T-helper 2 cell (primary cell): ENCODE measurements at regions not wholly inside any gene's neighbourhood (a gene's known extent, or its start where the extent isn't known, plus 50 kb on each side); places are given as distances from the start of the nearest gene placed in this dataset.
"Not testable (repeated sequence)": the region's sequence is repeated elsewhere in the genome, so short reads cannot be mapped to it uniquely, and the experiment has no call there.

ENCODE experiments used
- DNase-seq, 5 experiments: peaks; one replicate each; pipeline versions ENCODE4 v3.0.0 to v3.0.0-alpha.2; 2012 to 2022

DNA sequence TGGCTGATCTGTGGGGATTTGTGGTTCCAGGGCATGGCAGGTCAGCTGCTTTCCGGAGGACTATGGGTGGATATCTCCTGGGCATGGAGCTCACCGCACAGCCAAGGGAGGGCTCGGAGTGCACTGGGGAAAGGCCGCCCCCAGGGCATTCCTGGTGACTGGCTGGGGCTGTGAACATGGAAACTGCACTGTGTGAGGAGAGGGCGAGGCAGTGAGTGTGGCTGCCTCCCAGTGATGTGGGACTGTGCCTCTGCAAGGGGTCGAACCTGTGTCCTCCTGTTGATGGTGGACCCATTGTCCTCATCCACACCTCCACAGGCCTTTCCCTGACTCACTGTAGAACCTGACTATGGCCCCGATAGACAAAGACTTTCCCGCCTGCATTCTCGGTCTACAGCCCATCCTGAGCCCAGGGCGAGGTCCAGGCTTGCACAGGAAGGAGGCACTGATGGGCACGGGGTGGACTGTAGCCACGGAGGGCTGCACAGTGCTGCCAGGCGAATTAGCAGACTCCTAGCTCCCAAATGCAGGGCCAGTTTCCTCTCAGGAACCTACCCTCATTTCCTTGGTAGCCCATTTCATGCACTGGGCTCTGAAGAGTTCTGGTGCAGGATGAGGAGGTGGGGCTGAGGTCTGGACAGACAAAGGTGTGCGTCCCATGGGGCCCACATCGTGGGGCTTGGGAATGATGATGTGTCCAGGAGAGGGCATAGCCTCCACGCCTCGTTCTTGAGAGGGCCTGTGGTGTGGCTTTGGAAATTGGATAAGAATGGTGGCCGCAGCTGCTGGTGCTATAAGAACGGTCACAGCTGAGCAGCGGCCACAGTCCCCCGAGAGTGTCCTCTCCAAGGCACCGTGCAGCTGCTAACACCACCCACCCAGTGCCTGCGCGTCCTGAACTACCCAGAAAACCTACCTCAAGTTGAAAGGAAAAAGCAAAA lies 415.1 kb downstream of the TMEM121 start:
- DNase-seq, result no peak

DNA sequence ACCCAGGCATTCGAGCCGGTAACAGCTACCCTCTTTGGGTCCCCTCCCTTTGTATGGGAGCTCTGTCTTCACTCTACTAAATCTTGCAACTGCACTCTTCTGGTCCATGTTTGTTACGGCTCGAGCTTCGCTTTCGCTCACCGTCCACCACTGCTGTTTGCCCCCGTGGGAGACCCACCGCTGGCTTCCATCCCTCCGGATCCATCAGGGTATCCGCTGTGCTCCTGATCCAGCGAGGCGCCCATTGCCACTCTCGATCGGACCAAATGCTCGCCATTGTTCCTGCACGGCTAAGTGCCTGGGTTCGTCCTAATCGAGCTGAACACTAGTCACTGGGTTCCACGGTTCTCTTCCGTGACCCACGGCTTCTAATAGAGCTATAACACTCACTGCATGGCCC lies 416.3 kb downstream of the TMEM121 start:
- not testable (repeated sequence) for DNase-seq

DNA sequence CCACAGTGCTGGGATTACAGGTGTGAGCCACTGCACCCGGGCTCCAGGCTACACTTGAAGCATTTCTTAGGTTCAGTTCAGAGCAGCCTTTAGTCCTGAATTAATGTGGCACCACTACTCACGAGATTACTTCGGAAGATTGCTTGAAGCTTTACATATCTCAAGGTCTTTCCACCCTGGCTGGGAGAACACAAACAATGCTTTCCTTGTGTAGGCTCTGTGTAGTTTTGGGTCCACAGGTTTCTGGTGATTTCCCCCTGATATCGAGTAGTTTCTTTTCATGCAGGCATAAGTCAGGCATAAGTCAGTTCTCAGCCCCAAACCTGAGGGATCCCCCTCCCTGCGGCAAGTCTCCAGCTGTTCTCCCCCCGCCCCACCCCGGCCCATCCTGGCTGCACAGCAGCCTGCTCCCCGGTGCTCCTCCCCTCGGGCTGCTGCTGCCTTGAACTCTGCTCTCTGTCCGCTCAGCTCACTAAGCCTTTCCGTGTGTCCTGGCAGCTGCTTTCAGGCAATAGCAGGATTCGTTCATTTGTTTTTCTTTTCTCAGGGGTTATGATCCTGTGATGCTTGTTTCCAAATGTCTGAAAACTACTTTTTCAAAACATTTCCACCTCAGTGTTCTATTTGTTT lies 417.7 kb downstream of the TMEM121 start:
- DNase-seq, result no peak

DNA sequence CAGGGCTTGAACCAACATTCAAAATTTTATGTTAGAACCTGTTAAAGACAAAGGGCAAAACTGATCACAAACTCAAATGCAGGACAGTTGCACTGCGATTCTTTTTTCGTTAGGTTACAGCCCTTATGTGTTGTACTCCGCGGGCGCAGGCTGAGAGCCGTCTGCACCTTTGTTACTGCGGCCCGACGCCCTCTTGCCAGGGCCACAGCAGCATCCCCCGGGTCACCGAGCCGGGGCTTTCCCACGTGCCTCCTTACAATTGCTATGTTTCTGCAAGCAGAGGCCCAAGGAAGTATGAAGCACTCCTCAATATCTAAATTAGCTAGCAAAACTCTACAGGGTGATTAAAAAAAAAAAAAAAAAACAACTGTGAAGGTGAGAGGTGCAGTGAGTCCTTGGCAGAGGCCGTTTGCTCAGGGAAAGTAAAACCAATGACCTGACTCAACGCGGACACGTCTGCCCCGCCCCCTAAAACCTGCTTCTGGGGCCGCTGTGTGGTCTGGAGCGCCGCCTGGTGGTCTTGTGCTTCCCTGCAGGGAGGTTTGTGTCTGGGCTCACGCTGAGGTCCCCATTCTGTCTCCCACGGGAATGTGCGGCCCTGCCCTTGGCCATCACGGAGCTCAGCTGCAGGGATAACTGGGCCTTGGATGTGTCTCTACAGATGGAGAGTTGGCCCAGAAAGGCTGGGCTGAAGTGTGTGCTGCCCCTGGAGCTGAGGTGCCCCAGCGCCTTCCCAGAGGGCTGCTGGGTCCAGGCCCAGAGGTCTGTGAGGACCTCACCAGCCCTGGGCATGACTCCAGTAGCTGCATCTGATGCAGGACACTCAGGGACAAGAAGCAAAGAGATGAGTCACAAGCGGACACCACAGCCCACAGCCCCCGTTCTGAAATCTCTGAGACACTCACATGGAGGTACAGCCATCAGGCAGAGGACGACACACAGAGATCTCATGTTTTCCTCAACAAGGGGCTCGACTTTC lies 418.5 kb downstream of the TMEM121 start:
- peak; percentile 30 to 70 (median 66) for DNase-seq

DNA sequence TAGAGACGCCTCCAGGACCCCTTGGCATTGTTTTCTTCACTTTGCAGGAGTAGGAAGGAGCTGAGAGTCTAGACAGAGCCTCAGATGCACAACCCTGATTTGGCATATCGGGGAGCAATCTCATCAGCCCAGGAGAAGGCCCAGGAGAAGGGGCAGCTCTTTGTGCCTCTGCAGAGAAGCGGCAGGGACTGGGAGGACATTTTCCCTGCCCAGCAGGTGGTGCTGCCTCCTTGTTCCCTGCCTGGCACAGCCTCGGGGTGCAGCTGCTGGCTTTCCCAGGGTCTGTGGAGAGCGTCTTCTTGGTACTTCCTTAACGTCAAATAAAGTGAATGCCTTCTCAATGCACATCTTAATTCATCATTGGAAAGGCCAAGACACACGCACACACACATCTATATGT lies 419.5 kb downstream of the TMEM121 start:
- DNase-seq, result peak in 1 of 5 experiments; percentile 20

DNA sequence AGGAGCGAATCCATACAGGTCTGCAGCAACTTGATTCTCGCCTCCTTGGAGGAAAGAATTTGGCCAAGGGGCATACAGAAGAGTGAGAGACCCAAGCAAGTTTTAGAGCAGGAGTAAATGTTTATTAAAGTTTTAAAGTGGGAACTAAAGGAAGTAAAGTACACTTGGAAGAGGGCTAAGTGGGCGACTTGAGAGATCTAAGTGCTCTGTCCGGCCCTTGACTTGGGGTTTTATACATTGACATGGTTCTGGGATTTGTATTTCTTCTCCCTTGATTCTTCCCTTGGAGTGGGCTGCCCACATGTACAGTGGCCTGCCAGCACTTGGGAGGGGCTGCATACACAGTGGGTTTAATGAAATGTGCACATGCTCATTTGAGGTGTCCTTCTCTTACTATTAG lies 421.2 kb downstream of the TMEM121 start:
- no peak for DNase-seq

DNA sequence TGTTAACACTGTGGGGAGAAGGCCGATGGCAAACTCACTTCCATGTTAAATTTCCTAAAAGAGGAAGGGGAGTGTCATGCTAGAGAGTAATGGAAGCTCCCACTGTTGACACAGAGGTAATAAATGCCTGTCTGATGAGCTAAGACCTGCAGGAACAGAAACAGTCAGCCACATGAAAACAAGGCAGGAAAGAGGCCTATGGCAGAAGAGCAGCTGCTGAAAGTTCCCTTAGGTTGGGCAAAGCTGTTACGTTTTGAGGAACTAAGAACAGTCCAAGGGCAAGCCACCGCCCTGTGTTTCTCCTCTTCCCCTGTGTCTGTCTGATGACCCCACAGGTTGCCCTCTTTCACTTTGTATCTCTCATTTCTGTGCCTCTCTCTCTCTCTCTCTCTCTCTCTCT lies 422.6 kb downstream of the TMEM121 start:
- DNase-seq, result not testable (repeated sequence)

DNA sequence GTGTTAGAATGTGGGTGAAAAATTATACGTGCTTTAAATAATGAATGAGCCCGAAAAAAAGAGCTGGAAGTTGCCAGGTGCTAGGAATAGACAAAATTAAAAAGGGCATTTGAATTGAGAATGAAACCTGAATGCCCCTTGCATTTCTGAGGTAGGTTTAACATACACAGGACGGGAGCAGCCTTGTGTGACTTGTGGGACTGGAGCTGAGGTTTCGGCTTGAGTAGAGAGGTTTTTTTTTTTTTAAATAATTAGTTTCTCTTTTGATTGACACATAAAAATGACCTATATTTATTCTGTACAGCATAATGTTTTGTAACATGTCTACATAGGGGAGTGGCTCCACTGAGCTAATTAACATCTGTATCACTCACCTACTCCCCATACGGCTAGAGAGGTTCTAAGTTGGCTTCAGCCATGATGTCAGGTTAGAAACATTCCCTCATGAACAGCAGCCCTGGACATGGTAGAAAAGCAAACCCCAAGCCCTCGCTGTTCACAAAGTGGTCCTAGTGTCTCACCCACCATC lies 424.0 kb downstream of the TMEM121 start:
- not testable (repeated sequence) for DNase-seq

DNA sequence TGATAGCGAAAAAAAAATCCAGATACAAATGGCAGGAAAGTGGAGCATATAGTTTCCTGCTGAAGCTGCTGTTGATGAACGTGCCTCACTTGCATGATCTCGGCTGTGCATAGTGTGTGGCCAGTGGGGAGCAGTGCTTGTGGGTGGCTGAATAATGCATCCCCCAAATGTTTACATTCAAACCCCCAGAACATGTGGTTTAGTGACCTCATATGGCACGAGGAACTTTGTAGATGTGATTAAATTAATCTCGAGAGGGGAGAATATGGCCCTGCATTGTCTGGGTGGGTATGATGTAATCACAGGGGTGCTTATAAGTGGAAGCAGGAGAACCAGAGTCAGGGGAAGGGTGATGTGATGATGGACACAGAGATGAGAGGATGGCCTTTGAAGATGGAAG lies 425.0 kb downstream of the TMEM121 start:
- DNase-seq, result no peak

DNA sequence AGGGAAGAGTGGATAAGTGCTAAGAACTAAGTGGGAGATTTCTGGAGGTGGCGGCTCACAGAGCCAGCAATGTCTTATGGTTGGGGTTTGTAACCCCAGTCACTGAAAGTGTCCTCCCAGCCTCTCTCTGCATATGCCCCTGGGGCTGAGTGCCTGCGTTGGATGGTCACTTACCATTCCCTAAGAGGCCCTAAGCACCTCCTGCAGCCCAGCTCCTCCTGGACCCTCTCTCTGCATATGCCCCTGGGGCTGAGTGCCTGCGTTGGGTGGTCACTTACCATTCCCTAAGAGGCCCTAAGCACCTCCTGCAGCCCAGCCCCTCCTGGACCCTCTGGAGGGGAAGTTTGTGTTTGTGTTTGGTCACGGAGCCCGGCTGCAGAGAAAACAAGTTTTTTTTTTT lies 425.8 kb downstream of the TMEM121 start:
- DNase-seq, result no peak

DNA sequence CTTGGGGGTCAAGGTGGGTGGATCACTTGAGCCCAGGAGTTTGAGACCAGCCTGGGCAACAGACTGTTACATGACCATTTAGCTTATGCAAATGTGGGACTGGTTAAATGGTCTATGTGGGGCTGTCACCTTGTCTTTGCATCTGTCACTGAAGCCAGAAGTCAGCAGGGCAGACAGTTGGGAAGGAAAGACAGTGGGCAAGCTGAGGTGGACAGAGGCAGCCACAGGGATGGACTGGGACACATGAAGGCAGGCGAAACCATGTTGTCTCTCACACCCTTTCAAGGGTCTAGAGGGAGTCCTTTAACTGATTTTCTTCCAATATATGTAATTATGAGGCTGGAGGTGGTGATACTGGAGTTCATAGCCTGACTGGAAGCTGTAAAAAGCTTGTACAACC lies 426.4 kb downstream of the TMEM121 start:
- DNase-seq, result no peak

DNA sequence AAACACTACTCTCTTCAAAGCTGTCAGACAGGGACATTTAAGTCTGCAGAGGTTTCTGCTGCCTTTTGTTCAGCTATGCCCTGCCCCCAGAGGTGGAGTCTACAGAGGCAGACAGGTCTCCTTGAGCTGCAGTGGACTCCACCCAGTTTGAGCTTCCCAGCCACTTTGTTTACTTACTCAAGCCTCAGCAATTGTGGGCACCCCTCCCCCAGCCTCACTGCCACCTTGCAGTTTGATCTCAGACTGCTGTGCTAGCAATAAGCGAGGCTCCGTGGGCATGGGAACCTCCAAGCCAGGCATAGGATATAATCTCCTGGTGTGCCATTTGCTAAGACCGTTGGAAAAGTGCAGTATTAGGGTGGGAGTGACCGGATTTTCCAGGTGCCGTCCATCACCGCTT lies 435.2 kb downstream of the TMEM121 start:
- peak in 1 of 5 experiments; percentile 34 for DNase-seq

DNA sequence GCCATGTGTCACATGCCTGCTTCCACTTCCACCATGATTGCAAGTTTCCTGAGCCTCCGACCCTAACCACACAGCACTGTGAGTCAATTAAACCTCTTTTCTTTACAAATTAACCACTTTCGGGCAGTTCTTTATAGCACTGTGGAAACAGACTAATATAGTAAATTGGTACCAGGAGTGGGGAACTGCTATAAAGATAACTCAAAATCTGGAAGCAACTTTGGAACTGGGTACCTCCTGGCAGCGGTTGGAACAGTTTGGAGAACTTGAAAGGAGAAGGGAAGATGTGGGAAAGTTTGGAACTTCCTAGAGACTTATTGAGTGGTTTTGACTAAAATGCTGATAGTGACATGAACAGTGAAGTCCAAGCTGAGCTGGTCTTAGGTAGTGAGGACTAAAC lies 436.1 kb downstream of the TMEM121 start:
- DNase-seq, result no peak

DNA sequence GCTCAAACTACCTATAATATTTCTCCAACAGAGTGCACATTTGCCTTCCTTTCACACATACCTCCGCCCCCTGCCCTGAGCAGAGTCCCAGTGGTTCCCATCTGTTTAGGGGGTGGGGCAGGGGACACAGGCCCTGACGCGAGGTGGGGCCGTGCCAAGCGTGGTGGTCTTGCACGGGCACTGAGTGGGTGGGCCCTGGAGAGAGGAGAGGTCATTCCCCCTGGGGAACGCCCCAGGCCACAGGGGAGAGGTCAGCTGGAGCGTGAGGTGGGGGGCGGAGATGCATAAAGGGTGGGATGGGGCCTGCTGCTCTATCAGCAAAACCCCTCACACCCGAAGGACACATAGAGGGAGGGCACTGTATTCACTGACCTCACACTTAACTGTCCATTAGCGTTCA lies 441.9 kb downstream of the TMEM121 start:
- DNase-seq, result no peak

DNA sequence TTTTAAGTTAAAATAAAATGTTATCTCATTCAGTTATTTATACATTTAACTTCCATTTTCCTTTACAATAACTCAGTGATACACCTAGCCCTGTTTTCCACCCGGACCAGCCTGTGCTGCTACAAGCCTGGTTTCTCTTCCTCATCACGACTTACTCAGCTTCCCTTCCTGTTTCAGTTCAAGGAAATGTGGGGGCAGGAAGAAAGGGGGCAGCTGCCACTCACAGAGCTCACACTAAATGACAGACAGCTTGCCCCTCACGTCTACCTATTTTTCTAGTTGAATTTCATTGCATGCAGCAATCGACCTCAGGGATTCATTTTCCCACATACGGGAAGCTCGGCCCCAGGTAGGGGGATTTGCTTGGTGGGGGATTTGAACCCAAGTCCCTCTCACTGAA lies 442.6 kb downstream of the TMEM121 start:
- not testable (repeated sequence) for DNase-seq

DNA sequence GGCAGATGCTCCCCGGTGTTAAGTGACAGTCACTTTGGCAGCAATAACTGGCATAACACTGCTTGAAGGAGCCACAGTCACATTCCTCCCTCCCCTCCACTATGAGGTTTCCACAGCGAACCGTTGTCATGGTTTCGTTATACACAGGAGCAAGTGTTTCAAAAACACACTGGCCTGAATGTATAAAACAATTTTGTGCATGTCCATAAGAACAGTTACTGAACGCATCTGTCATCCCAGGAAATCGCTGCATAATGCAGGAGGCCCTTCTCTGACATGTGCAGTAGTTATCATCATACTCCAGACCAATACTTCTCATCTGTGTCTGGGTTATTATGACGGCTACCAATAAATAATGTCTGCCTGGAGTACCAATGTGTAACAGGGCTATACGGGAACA lies 444.4 kb downstream of the TMEM121 start:
- not testable (repeated sequence) for DNase-seq

DNA sequence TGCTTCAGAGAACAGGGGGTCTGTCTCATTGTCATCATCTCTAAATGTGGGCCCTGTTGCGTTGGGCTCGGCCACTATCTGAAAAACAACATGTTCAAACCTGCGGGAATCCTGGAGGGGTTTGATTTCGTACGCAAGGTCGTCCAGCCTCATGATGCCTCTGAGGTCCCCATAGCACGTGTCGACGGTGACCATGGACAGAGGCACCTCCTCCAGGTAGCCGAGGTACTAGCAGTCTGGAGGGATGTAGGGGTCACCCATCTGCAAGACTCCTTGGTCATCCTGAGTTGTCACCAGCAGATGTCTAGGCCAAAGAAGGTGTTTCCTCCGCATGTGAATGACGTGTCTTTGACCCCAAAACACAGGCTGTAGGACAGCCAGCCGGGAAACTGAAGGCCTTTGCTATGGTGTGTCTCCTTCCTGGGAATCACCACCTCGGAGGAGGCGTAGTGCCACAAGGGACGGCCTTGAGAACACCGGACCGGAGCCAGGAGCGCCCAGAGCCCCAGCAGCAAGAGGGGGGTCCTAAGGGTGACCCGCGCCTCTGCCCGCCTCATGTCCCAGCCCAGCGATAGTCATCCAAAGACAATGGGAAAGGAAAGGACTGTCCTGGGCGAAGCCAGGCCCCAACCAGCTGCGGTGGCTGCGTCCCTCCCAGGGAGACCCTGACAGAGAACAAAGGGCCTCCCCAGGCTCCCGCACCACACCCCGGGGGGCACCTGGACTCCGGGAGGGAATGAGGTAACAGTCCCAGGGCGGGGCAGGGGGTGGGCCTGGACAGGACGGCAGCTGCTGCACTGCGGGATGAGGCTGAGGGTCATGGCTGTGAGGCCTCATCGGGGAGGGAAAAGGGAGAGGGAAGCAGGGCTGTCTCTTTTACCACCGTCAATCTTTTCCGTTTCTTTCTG lies 445.5 kb downstream of the TMEM121 start:
- no peak for DNase-seq

DNA sequence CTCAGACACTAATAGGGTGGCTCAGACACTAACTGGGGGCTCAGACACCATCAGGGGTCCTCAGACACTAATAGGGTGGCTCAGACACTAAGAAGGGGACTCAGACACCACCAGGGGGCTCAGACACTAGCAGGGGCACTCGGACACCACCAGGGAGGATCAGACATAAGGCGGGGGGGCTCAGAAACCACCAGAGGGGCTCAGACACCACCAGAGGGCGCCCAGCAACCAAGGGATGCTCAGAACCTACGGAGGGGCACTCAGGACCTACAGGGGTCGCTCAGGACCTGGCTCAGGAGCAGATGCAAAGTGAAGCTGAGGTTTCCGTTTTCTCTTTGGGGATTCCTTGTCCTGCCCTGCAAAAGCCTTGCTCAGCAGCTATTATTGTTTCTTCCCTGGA lies 448.5 kb downstream of the TMEM121 start:
- peak; percentile 29 to 56 (median 34) for DNase-seq

DNA sequence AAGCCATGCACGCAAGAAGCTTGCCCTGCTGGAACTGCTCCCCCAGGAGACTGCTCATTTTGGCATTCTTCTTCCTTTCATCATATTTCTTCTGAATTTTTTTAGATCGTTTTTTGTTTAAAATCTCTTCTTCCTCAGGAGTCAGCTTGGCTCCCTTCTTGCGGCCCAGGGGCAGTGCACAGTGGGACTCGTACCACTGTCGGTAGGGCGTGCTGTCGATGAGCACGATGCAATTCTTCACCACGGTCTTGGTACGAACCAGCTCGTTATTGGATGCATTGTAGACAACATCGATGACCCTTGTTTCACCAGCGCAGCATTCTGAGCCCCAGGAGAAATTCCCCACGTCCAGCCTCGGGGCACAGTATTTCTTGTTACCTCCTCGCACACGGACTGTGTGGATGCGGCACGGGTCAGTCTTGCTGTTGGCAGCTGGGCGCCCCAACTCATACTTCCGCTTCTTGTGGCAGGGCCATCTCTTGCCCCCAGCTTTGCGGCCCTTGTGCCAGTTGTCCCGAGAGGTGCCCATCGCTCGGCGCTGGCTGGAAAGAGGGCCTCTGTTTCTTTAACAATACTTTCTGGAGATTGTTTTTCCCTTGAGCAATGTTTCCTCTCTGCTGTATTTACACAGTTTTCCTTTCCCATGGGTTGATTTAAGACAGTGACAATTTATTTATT lies 452.4 kb downstream of the TMEM121 start:
- no peak for DNase-seq

DNA sequence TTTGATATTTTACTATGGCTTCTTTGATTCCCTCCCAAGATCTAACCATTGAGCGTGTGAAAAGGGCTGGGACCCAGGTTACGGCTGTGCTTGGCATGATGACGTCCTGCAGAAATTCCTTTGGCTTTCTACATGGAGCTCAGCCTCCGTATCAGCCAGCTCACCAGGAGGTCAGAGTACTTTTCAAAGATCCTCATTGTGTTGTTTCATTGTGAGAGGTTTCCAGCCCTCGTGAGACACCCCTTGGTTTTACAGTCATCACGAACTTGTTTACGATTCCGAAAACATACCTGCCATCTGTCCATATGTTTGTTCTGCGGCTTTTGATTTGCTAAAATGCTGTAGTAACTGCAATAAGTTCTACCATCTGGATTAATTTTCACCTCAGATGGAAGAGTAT lies 453.1 kb downstream of the TMEM121 start:
- DNase-seq, result no peak

DNA sequence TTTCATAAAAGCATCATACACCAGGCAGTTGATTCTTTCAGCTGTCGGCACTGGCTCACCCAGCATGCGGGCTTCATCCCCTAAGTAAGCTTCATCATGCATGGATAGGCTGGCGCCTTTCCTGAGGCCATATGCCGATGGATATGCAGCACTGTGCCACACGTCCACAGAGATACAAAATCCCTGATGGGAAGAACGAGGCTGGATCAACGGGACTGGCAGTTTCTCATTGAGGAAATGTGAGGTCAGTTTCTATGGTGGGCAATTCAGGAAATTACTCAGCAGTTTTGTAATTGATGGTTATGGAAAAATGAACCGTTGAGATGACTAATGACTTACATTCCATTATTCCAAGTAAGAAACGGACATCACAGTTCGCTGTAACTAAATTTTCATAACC lies 453.8 kb downstream of the TMEM121 start:
- DNase-seq, result no peak
